Astrocyte of the spinal cord (primary cell): ENCODE measurements at regions not wholly inside any gene's neighbourhood (a gene's known extent, or its start where the extent isn't known, plus 50 kb on each side); places are given as distances from the start of the nearest gene placed in this dataset.

Experiments
- DNase-seq: peaks from one replicate; pipeline ENCODE4 v3.0.0; 2011; ENCODE audit warnings: low read depth, low spot score
- H3K4me3 ChIP-seq: 2 replicates; pipeline ENCODE4 v1.5.1; 2011; ENCODE audit warnings: low read depth, mild to moderate bottlenecking, low read length, moderate library complexity
- CTCF ChIP-seq: IDR thresholded peaks from 2 replicates; pipeline ENCODE4 v1.5.1; 2012; ENCODE audit warnings: low read depth, mild to moderate bottlenecking, low read length, inconsistent platforms
- in situ Hi-C: cut with HindIII; loops from 2 replicates; pipeline ENCODE4 v1.10.0; 2017; ENCODE audit warnings: low sequenced_read_pairs

DNA sequence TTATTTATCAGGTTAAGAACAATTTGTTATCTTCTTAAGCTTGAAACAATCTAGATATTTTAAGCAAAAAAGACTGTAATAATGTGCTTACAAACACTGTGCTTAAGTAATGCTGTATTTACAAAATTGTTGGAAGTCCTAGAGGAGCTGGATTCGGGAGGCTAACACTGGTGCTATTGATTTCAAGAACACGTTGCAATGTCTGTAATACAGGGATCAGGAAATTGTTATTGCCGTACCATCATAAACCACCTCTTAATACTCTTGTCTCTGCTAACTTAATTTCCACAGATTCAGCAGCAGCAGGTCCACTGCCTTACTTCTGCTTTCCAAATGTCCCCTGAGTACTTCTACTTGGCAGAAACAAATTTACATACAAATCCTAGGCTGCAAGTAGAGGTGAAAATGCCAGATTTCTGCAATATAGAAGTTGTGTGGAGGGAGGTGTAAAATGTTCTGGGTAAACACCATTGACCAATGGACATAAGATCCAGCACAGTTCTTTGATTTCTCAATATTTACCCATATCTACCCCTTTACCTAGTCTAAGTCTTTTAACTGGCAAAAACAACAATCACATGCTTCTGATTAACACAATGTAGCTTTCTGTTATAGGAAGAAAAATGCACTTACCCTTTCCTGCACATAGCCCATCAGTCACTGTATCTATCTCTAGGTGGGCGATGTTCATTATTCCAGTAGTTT lies 663.4 kb downstream of the TMTC2 start:
- in situ Hi-C loops, result no loop called here
- no peak for DNase-seq
- TF ChIP-seq CTCF, result no peak
- no peak overlapping the region for H3K4me3 ChIP-seq

- no peak overlapping the region for H3K4me3 ChIP-seq
- no peak for DNase-seq
- in situ Hi-C loops, result no loop called here
- no peak for TF ChIP-seq CTCF
Measured at GRCh38 chr12:83346333-83346732, 659.6 kb downstream of the TMTC2 start.

GRCh38 chr12:83343767-83344166 lies 657.1 kb downstream of the TMTC2 start:
- TF ChIP-seq CTCF, result no peak
- DNase-seq, result no peak
- in situ Hi-C loops, result no loop called here
- no peak overlapping the region for H3K4me3 ChIP-seq

- in situ Hi-C loops, result no loop called here
- no peak overlapping the region for H3K4me3 ChIP-seq
- DNase-seq, result no peak
- no peak for TF ChIP-seq CTCF
Measured at GRCh38 chr12:83335748-83336147, 649.0 kb downstream of the TMTC2 start.

GRCh38 chr12:83326666-83327065 lies 640.0 kb downstream of the TMTC2 start:
- H3K4me3 ChIP-seq, result no peak overlapping the region
- in situ Hi-C loops, result no loop called here

GRCh38 chr12:83323866-83324265 lies 637.2 kb downstream of the TMTC2 start:
- DNase-seq, result no peak
- H3K4me3 ChIP-seq, result no peak overlapping the region
- TF ChIP-seq CTCF, result no peak
- in situ Hi-C loops, result no loop called here

More at GRCh38 chr12:83326666-83327065, 640.0 kb downstream of the TMTC2 start:
- no peak for DNase-seq
- TF ChIP-seq CTCF, result no peak

- no peak overlapping the region for H3K4me3 ChIP-seq
- no peak for TF ChIP-seq CTCF
- in situ Hi-C loops, result no loop called here
- no peak for DNase-seq
Measured at GRCh38 chr12:83322809-83323208, 636.1 kb downstream of the TMTC2 start.
